Astrocyte of the hippocampus (primary cell): ENCODE measurements at regions not wholly inside any gene's neighbourhood (a gene's known extent, or its start where the extent isn't known, plus 50 kb on each side); places are given as distances from the start of the nearest gene placed in this dataset.
A peak's percentile ranks its signal among the peaks of the same experiment; 100 is the strongest.

Source experiments
- DNase-seq: peaks from one replicate; pipeline ENCODE4 v3.0.0; 2011; ENCODE audit warnings: low read depth, low spot score

DNA sequence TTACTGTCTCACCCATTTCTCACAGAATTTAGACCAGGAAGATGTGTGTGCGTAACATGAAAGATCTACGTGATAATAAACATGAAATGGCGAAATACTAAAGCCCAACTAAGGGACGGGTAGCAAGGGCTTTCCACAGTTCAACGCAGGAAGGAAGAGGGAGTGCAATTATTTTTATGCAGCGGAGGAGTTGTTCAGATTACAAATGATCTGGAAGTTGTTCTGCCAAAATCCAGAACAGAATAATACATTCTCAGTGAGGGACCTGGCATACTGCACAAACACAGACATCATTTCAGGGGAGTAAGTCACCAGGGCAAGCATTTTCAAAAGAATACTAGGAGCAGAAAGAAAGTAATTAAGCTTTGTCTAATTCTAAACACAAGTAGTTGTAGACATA lies 133.6 kb upstream of the RAP2B start:
- DNase-seq = peak; percentile 31

GRCh38 chr3:153029350-153029749 lies 132.7 kb upstream of the RAP2B start:
- DNase-seq = peak; percentile 42

GRCh38 chr3:153032891-153033290 lies 129.1 kb upstream of the RAP2B start:
- DNase-seq = no peak

DNA sequence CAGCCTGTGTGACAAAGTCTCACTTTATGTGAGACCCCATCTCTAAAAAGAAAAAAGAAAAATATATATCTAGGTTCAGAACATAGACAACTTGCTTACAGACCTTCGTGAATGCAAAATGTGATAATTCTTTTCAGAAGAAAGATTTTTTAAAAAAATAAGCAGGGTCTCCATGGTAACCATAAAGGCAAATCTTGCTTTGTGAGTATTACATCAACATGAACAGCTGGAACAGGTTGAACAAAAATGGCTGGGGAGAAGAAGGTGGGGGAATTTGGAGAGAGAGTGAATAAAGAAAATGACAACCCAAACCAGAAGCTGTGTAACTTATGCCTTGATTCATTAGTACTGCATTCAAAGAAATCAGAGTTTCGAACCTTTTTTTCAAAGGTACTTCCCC lies 125.2 kb upstream of the RAP2B start:
- no peak for DNase-seq

DNA sequence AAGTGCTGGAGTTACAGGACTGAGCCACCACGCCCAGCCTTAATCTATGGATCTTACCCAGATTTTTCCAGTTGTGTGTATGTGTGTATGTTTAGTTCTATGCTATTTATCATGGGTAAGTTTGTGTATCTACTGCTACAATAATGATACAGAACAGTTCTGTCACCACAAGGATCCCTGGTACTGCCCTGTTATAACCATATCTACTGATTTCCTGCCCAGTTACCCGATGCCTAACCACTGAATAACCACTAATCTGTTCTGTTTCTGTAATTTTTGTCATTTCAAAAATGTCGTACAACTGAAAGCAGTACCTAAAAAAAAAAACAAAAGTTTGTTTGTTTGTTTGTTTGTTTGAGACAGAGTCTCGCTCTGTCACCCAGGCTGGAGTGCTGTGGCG lies 123.7 kb upstream of the RAP2B start:
- no peak for DNase-seq

DNA sequence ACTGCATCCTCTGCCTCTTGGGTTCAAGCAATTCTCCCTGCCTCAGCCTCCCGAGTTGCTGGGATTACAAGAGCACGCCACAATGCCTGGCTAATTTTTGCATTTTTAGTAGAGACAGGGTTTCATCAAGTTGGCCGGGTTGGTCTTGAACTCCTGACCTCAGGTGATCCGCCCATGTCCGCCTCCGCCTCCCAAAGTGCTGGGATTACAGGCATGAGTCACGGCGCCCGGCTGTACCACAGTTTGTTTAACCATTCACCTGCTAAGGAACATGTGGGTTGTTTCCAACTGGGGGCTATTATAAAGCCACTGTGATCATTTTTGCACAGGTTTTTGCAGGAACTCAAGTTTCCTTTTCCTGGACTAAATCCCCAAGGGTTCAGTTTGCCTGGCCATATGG lies 123.2 kb upstream of the RAP2B start:
- no peak for DNase-seq

- DNase-seq = no peak
Measured at GRCh38 chr3:153041181-153041580, 120.8 kb upstream of the RAP2B start.

DNA sequence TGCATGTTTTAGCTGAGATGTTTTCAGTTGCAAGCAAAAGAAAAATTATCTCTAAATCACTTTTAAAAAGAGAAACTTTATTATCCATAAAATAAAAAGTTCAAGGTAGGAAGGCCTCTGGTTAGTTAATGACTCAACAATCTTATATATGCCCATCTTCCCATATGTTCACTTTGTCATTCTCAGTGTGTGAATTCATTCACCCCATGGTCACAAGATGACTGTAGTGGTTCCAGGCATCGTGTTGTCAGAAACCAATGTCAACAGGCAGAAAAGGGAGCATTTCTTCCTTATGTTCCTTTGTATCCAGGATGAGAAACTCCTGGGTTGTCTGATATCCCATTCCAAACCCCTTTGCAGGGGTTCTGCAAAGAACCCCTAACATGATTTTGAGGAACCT lies 119.9 kb upstream of the RAP2B start:
- no peak for DNase-seq

DNA sequence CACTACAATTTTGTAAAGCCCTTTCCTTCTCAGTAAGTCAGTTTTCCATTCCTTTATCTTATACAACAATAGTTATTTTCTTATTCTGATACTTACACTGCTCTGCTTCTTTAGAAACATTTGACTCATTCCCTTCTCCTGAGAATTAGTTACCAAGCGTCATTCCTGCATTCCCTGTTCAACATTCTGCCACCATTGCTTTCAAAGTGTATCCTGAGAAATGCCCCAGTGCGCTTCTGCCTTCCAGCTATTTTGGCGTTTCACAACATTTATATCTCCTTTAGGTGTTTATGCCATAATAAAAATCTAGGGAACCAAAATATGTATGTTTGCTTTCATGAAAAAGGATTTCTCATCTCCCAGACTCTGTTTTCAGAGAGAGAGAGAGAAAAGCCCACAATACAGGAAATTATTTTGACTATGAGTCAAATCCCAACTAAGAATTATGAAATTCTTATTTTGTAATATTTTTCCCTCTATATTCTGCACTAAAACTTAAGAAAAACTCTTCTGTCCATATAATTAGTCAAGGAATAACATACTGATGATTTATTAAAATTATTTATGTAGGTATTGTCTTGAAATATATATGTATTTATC lies 118.2 kb upstream of the RAP2B start:
- peak; percentile 20 for DNase-seq

GRCh38 chr3:153045150-153045549 lies 116.9 kb upstream of the RAP2B start:
- no peak for DNase-seq

GRCh38 chr3:153050978-153051377 lies 111.0 kb upstream of the RAP2B start:
- DNase-seq = no peak

- peak; percentile 63 for DNase-seq
Measured at GRCh38 chr3:153051427-153052095, 110.5 kb upstream of the RAP2B start.

DNA sequence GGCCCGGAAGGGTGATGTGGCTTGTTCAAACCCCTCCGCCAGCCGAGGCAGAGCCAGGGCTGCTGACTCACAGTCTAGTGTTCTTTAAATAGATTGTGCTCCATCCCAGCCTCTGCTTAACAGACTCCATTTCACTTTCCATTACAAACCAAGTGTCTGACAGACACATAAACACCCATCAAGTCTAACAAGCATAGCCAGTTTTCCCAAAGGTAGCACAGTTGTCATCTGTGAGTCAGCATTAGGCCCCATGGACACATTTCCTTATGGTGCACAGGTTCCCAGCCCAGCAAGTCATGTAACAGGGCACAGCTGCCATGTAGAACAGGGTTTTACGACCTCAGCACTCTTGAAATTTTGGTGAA lies 109.9 kb upstream of the RAP2B start:
- peak; percentile 87 for DNase-seq

DNA sequence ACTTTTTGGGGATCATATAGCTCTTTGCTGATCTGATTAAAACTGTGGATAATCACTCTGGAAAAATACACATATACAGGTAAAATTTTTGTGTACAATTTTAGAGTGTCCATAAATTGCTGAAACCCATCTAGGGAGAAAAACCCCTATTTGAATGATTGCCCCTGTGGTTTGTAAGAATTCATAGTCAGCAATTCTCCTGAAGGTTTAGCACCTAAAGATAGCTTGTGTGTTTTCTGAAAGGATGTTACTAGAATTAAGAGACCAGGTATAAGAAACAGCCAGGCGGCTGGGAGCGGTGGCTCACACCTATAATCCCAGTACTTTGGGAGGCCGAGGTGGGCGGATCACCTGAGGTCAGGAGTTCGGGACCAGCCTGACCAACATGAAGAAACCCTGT lies 106.8 kb upstream of the RAP2B start:
- no peak for DNase-seq

DNA sequence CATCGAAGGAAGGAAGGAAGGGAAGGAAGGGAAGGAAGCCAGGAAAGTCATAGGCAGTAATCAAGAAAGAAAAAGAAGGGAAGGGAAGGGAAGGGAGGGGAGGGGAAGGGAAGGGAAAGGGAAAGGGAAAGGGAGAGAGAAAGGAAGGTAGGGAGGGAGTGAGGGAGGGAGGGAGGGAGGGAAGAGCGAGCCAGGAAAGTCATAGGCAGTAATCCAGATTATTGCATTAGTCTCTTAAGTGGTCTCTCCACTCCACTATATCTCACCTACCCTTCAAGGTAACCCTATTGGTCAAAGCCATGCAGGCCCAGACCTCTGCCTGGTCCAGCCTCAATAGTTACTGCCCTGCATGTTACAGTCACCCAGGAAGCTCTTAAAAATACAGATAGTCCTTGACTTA lies 106.2 kb upstream of the RAP2B start:
- DNase-seq = no peak

DNA sequence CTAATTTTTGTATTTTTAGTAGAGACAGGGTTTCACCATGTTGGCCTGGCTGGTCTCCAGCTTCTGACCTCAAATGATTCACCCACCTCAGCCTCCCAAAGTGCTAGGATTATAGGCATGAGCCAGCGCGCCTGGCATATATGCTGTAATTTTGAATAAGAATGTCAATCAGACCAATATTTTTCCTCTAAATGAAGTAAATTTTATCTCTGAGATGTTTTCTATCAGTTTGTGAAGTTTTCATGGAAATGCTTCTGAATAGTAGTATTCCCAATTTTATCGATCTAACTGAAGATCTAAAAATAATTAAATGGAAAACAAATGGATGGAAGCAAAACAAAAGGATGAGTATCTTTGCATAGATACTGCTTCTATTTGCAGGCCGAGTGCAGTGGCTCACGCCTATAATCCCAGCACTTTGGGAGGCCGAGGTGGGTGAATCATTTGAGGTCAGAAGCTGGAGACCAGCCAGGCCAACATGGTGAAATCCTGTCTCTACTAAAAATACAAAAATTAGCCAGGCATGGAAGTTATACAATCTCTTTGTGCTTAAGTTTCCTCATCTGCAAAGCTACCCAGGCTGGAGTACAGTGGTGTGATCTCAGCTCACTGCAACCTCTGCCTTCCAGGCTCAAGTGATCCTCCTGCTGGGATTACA lies 103.9 kb upstream of the RAP2B start:
- peak; percentile 67 for DNase-seq

DNA sequence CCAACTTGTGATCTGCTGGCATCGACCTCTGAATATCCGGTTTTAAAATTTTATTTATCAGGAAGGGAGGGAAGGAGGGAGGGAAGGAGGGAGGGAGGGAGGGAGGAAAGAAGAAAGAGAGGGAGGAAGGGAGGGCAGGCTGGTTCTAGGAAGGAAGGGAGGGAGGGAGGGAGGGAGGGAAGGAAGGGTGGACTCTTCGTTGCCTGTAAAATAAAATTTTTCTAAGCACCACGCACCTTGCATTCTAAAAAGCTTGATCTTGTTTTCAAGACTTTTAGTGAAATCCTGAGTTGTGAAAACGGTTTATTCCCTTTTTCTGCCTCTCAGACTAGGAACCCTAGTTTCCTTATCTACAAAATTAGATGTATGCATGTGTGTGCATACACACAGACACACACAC lies 101.7 kb upstream of the RAP2B start:
- DNase-seq = no peak

GRCh38 chr3:153061938-153062528 lies 100.0 kb upstream of the RAP2B start:
- DNase-seq = no peak

GRCh38 chr3:153063337-153063736 lies 98.7 kb upstream of the RAP2B start:
- DNase-seq = no peak

GRCh38 chr3:153066983-153067382 lies 95.0 kb upstream of the RAP2B start:
- DNase-seq = no peak

- DNase-seq = peak; percentile 16
Measured at GRCh38 chr3:153069598-153070510, 92.2 kb upstream of the RAP2B start.

GRCh38 chr3:153070511-153070868 lies 91.5 kb upstream of the RAP2B start:
- DNase-seq = no peak
